GM12873 (cell line): ENCODE measurements at regions not wholly inside any gene's neighbourhood (a gene's known extent, or its start where the extent isn't known, plus 50 kb on each side); places are given as distances from the start of the nearest gene placed in this dataset.

Source experiments
- TF ChIP-seq, protein P1 (sequence below): IDR thresholded peaks from 2 replicates; pipeline ENCODE4 v1.5.1; 2012; ENCODE audit warnings: low read depth, mild to moderate bottlenecking, moderate library complexity, low read length, control low read depth; ENCODE audit not compliant: insufficient read depth; ENCODE audit errors: missing control alignments

DNA sequence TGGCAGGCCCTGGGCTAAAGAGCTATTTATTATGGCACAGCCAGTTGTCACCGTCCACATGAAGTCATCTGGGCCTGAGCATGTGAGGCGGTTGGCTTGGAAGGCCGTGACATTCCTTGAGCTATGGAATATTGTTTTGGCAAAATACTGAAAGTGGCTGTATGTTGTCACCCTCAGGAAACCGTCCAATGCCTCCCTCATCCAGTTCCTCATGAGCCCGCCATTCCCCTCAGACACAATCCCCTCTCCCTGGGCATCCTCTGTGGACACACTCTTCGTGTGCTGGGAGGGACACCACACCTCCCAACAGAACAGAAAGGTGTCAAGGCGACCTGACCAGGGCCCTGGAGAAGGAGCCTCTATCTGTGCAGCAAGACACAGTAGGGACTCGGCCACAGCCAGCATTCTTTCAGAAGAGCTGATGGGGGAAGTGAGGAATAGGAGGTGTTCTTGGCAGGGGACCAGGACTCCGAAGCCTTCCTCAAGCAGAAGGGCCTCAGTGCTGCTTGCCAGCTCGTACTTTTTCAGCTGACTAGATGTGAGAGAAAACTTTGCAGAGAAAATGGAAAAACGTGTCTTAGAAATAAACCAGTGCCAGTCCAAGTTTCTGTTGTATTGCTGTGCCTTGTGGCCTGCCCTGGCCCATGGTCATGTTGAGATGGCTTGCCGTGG is 120.5 kb downstream of the SOD2 start:
- TF ChIP-seq, protein P1, sequence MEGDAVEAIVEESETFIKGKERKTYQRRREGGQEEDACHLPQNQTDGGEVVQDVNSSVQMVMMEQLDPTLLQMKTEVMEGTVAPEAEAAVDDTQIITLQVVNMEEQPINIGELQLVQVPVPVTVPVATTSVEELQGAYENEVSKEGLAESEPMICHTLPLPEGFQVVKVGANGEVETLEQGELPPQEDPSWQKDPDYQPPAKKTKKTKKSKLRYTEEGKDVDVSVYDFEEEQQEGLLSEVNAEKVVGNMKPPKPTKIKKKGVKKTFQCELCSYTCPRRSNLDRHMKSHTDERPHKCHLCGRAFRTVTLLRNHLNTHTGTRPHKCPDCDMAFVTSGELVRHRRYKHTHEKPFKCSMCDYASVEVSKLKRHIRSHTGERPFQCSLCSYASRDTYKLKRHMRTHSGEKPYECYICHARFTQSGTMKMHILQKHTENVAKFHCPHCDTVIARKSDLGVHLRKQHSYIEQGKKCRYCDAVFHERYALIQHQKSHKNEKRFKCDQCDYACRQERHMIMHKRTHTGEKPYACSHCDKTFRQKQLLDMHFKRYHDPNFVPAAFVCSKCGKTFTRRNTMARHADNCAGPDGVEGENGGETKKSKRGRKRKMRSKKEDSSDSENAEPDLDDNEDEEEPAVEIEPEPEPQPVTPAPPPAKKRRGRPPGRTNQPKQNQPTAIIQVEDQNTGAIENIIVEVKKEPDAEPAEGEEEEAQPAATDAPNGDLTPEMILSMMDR: no peak

- TF ChIP-seq, protein P1: no peak
Measured at GRCh38 chr6:159565181-159565710, 127.8 kb downstream of the SOD2 start.

GRCh38 chr6:159564456-159564855 is 128.6 kb downstream of the SOD2 start:
- TF ChIP-seq, protein P1: no peak

- TF ChIP-seq, protein P1: no peak
Measured at GRCh38 chr6:159557031-159557430, 136.0 kb downstream of the SOD2 start.

DNA sequence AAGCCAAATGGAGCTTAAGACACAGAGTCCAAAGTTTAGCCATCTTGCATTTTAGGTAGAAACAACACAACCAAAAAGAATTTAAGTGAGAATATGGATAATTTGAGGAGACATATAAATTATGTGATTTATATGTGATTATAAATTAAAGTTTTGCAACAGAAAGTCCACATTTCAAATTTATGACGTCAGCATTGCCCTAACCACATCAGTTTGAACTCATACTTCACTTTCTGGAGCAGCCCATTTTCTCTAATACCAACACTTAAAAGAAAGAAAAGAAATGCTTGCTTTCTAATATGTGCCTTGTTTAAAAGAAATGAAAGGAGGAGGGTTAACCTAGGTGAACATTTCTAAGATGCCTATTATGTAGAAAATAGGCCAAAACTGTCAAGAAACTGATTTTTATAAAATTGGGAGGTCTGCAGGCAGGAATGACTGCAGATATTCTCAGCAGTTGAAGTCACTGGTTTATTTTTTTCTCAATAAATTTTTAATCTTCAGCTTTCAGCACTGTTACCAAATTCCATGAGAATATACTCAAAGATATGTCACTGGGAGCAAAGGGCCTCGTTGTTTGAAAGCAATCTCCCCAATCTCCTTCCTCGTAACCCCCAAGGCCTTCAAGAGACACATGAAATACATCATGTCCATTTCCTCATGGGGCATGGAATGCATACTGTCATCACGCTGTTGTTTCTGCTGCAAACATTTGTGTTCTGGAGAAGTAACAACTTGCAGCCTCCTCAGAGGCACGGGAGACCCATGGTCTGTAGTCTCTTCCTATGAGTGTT is 137.8 kb downstream of the SOD2 start:
- TF ChIP-seq, protein P1: no peak

- TF ChIP-seq, protein P1: no peak
Measured at GRCh38 chr6:159541296-159541695, 151.7 kb downstream of the SOD2 start.

GRCh38 chr6:159540883-159541282 is 152.2 kb downstream of the SOD2 start:
- TF ChIP-seq, protein P1: no peak
